ENCODE measurements at regions not wholly inside any gene's neighbourhood (a gene's known extent, or its start where the extent isn't known, plus 50 kb on each side); places are given as distances from the start of the nearest gene placed in this dataset.

- no peak for TF ChIP-seq POLR2A (IDR thresholded peaks at IDR 0.05)
- no peak for TF ChIP-seq CTCF (IDR thresholded peaks at IDR 0.05)
Observed at GRCh38 chr11:95690100-95690499, 99.5 kb downstream of the FAM76B start.

Measured in right lobe of liver (tissue), 4 donors.